Upper lobe of left lung (tissue), 6 donors: ENCODE measurements at regions not wholly inside any gene's neighbourhood (a gene's known extent, or its start where the extent isn't known, plus 50 kb on each side); places are given as distances from the start of the nearest gene placed in this dataset.

Source experiments
- ATAC-seq, 2 donors: fragments of 200-7000 bp; cut with Tn5 transposase; one replicate each; pipeline ENCODE4 v1.9.1; 2022; ENCODE audit warnings: mild to moderate bottlenecking in 2 of 2, moderate library complexity in 2 of 2; ENCODE audit not compliant: low FRiP score in 2 of 2
- DNase-seq, 2 donors: peaks; one replicate each; pipeline ENCODE4 v3.0.0-alpha.2; 2019 to 2020
- H3K27ac ChIP-seq, 4 donors: fragments of 200-600 bp; sonication (generic); one replicate each; pipeline ENCODE4 v1.5.1; 2016 to 2019
- H3K27me3 ChIP-seq, 4 donors: fragments of 200-600 bp; sonication (generic); one replicate each; pipeline ENCODE4 v1.5.1; 2017 to 2019
- H3K36me3 ChIP-seq, 4 donors: fragments of 200-600 bp; sonication (generic); one replicate each; pipeline ENCODE4 v1.5.1; 2016 to 2019
- H3K4me1 ChIP-seq, 4 donors: fragments of 200-600 bp; sonication (generic); one replicate each; pipeline ENCODE4 v1.5.1; 2018 to 2019
- H3K4me3 ChIP-seq, 4 donors: fragments of 200-600 bp; sonication (generic); one replicate each; pipeline ENCODE4 v1.5.1; 2017 to 2019; ENCODE audit warnings: mild to moderate bottlenecking in 2 of 4, moderate library complexity in 1 of 4
- H3K9me3 ChIP-seq, 4 donors: fragments of 200-600 bp; sonication (generic); one replicate each; pipeline ENCODE4 v1.5.1; 2018 to 2019
- CTCF ChIP-seq, 6 experiments: fragments of 450-650 bp in 4 of 6; fragments of 200-600 bp in 2 of 6; sonication (generic) in 2 of 6; IDR thresholded peaks; one replicate each; pipeline ENCODE4 v1.5.1; 2016 to 2019; ENCODE audit warnings: antibody characterized with exemption in 6 of 6
- EP300 ChIP-seq, 4 donors: sonication (generic); formaldehyde crosslinking; IDR thresholded peaks; one replicate each; pipeline ENCODE4 v1.5.1; 2017; ENCODE audit warnings: antibody characterized with exemption in 4 of 4, control low read depth in 2 of 4
- POLR2A ChIP-seq, 4 donors: fragments of 450-650 bp; IDR thresholded peaks; one replicate each; pipeline ENCODE4 v1.5.1; 2016 to 2017; ENCODE audit warnings: antibody characterized with exemption in 4 of 4, mild to moderate bottlenecking in 2 of 4
- POLR2AphosphoS5 ChIP-seq, 2 donors: sonication (generic); formaldehyde crosslinking; IDR thresholded peaks; one replicate each; pipeline ENCODE4 v1.5.1; 2017; ENCODE audit warnings: antibody characterized with exemption in 2 of 2
- WGBS, 2 donors: methylation state at CpG; one replicate each; pipeline ENCODE4 v1.1.5; 2017 to 2018; 5-methylcytosine and 5-hydroxymethylcytosine counted together
- donor health status: DM: no; HTN: no; CAD: no; lungs with moderate emphysema.
- donor health status: DM: no; HTN: yes; CAD: no; lungs with severe emphysema.

- 85 to 93% methylated on average over 2 of the region's 2 CpGs for WGBS, 2 donors
- DNase-seq, result no peak
- ATAC-seq, result no peak
- TF ChIP-seq POLR2A (IDR thresholded peaks at IDR 0.05) (no peak), POLR2AphosphoS5 (IDR thresholded peaks at IDR 0.05) (no peak), CTCF (IDR thresholded peaks at IDR 0.05) (no peak), EP300 (IDR thresholded peaks at IDR 0.05) (no peak)
- Histone ChIP-seq H3K9me3 (peaks cover 0 to 13% (median 2%) of the 10 kb centered on the region in 4 donors), H3K4me1 (no peaks in the 10 kb centered on the region), H3K36me3 (no peaks in the 10 kb centered on the region), H3K27me3 (no peaks in the 10 kb centered on the region), H3K4me3 (no peak overlapping the region), H3K27ac (no peak overlapping the region)
Observed at GRCh38 chr6:78565997-78566396, 301.4 kb upstream of the IRAK1BP1 start.

- ATAC-seq, result peak in 1 of 2 donors; percentile 49
- Histone ChIP-seq H3K9me3 (peaks cover 0 to 13% (median 3%) of the 10 kb centered on the region in 4 donors), H3K4me1 (no peaks in the 10 kb centered on the region), H3K27me3 (no peaks in the 10 kb centered on the region), H3K27ac (no peak overlapping the region), H3K4me3 (no peak overlapping the region), H3K36me3 (no peaks in the 10 kb centered on the region)
- no peak for DNase-seq
- no peak for TF ChIP-seq CTCF (IDR thresholded peaks at IDR 0.05)
- TF ChIP-seq POLR2A (IDR thresholded peaks at IDR 0.05), result no peak
- WGBS, 2 donors, result 83% methylated on average over 1 of the region's 1 CpG
Observed at GRCh38 chr6:78570044-78570443, 297.3 kb upstream of the IRAK1BP1 start.

GRCh38 chr6:78577585-78577984 is 289.8 kb upstream of the IRAK1BP1 start:
- no peak overlapping the region for H3K27ac ChIP-seq
- H3K9me3 ChIP-seq, result peaks cover 0 to 2% (median 0%) of the 10 kb centered on the region in 4 donors
- no peak for ATAC-seq
- WGBS, 2 donors, result 100% methylated on average over 1 of the region's 1 CpG
- DNase-seq, result no peak
- H3K27me3 ChIP-seq, result no peaks in the 10 kb centered on the region
- no peak for TF ChIP-seq CTCF (IDR thresholded peaks at IDR 0.05)
- no peak for TF ChIP-seq POLR2AphosphoS5 (IDR thresholded peaks at IDR 0.05)
- no peak for TF ChIP-seq POLR2A (IDR thresholded peaks at IDR 0.05)
- no peak for TF ChIP-seq EP300 (IDR thresholded peaks at IDR 0.05)
- no peak overlapping the region for H3K4me3 ChIP-seq
- H3K36me3 ChIP-seq, result no peaks in the 10 kb centered on the region
- no peaks in the 10 kb centered on the region for H3K4me1 ChIP-seq

- no peaks in the 10 kb centered on the region for H3K9me3 ChIP-seq
- no peak for TF ChIP-seq POLR2A (IDR thresholded peaks at IDR 0.05)
- TF ChIP-seq CTCF (IDR thresholded peaks at IDR 0.05), result no peak
- no peak for TF ChIP-seq EP300 (IDR thresholded peaks at IDR 0.05)
- TF ChIP-seq POLR2AphosphoS5 (IDR thresholded peaks at IDR 0.05), result no peak
- H3K36me3 ChIP-seq, result no peaks in the 10 kb centered on the region
- no peak overlapping the region for H3K27ac ChIP-seq
- H3K27me3 ChIP-seq, result no peaks in the 10 kb centered on the region
- H3K4me1 ChIP-seq, result no peaks in the 10 kb centered on the region
- DNase-seq (no peak), ATAC-seq (no peak)
- no peak overlapping the region for H3K4me3 ChIP-seq
- WGBS, 2 donors, result 11 to 31% methylated on average over 2 of the region's 2 CpGs
Observed at GRCh38 chr6:78578430-78578829, 288.9 kb upstream of the IRAK1BP1 start.

- no peak overlapping the region for H3K27ac ChIP-seq
- no peaks in the 10 kb centered on the region for H3K36me3 ChIP-seq
- WGBS, 2 donors, result 60 to 91% methylated on average over 2 of the region's 2 CpGs
- ATAC-seq (no peak), DNase-seq (no peak)
- TF ChIP-seq POLR2A (IDR thresholded peaks at IDR 0.05), result no peak
- TF ChIP-seq EP300 (IDR thresholded peaks at IDR 0.05), result no peak
- no peak for TF ChIP-seq POLR2AphosphoS5 (IDR thresholded peaks at IDR 0.05)
- TF ChIP-seq CTCF (IDR thresholded peaks at IDR 0.05), result no peak
- H3K27me3 ChIP-seq, result no peaks in the 10 kb centered on the region
- no peaks in the 10 kb centered on the region for H3K4me1 ChIP-seq
- no peaks in the 10 kb centered on the region for H3K9me3 ChIP-seq
- no peak overlapping the region for H3K4me3 ChIP-seq
Observed at GRCh38 chr6:78580923-78581322, 286.4 kb upstream of the IRAK1BP1 start.
